HEK293 (cell line): ENCODE measurements at regions not wholly inside any gene's neighbourhood (a gene's known extent, or its start where the extent isn't known, plus 50 kb on each side); places are given as distances from the start of the nearest gene placed in this dataset.

Experiments
- CTCF ChIA-PET: fragments of 350-600 bp; formaldehyde crosslinking; extraction: SDS; loops from one replicate; lab custom pipeline; 2021; ENCODE audit warnings: antibody characterized with exemption; lab: Yijun Ruan, JAX
- POLR2A ChIA-PET: fragments of 300-600 bp; formaldehyde crosslinking; extraction: SDS; loops from one replicate; lab custom pipeline; 2020; ENCODE audit warnings: antibody characterized with exemption, inconsistent platforms; lab: Yijun Ruan, JAX
- H3K27ac ChIP-seq: fragments of 200-500 bp; sonication (Bioruptor generic); 2 replicates; pipeline ENCODE4 v1.5.1; 2014; ENCODE audit warnings: low read depth, low read length, control low read depth, inconsistent platforms; ENCODE audit errors: extremely low read depth
- H3K36me3 ChIP-seq, 2 experiments: fragments of 200-500 bp in 1 of 2; sonication (Bioruptor generic) in 1 of 2; 1 replicate in 1 of 2; 2 replicates in 1 of 2; pipeline ENCODE4 v1.5.1; 2014 to 2017; ENCODE audit warnings: inconsistent platforms in 2 of 2, low read length in 2 of 2; ENCODE audit not compliant: control insufficient read depth in 2 of 2, insufficient read depth in 1 of 2
- H3K4me1 ChIP-seq: fragments of 200-500 bp; sonication (Bioruptor generic); 2 replicates; pipeline ENCODE4 v1.5.1; 2014; ENCODE audit warnings: mild to moderate bottlenecking, low read length, inconsistent platforms; ENCODE audit not compliant: control insufficient read depth, insufficient read depth
- H3K4me3 ChIP-seq: 2 replicates; pipeline ENCODE4 v1.5.1; 2011; ENCODE audit warnings: low read depth, mild to moderate bottlenecking, control low read depth, low read length, moderate library complexity
- H3K9me3 ChIP-seq: fragments of 200-500 bp; sonication (Bioruptor generic); 2 replicates; pipeline ENCODE4 v1.5.1; 2014; ENCODE audit warnings: low read depth, low read length, inconsistent platforms; ENCODE audit not compliant: control insufficient read depth, insufficient read depth
- IKZF3 ChIP-seq: fragments of 450-650 bp; IDR thresholded peaks from 2 replicates; pipeline ENCODE4 v1.5.0; 2018; ENCODE audit warnings: missing biosample characterization, mild to moderate bottlenecking, missing genetic modification characterization, moderate library complexity
- OSR2 ChIP-seq: fragments of 450-650 bp; formaldehyde crosslinking; IDR thresholded peaks from 2 replicates; pipeline ENCODE4 v1.5.1; 2016; ENCODE audit warnings: missing biosample characterization, missing genetic modification characterization
- ZBTB6 ChIP-seq: fragments of 450-650 bp; formaldehyde crosslinking; IDR thresholded peaks from 2 replicates; pipeline ENCODE4 v1.5.1; 2017; ENCODE audit warnings: missing biosample characterization, missing genetic modification characterization
- ZNF23 ChIP-seq: fragments of 450-650 bp; formaldehyde crosslinking; IDR thresholded peaks from 2 replicates; pipeline ENCODE4 v1.5.1; 2016; ENCODE audit warnings: missing biosample characterization, missing genetic modification characterization, borderline replicate concordance
- ZNF24 ChIP-seq: fragments of 450-650 bp; formaldehyde crosslinking; IDR thresholded peaks from 2 replicates; pipeline ENCODE4 v1.5.1; 2016; ENCODE audit warnings: missing biosample characterization, missing genetic modification characterization
- ZNF266 ChIP-seq: fragments of 450-650 bp; formaldehyde crosslinking; IDR thresholded peaks from 2 replicates; pipeline ENCODE4 v1.5.1; 2016; ENCODE audit warnings: missing biosample characterization, missing genetic modification characterization, low read depth
- ZNF280D ChIP-seq: fragments of 450-650 bp; formaldehyde crosslinking; IDR thresholded peaks from 2 replicates; pipeline ENCODE4 v1.5.1; 2016; ENCODE audit warnings: missing biosample characterization, missing genetic modification characterization
- ZNF398 ChIP-seq: fragments of 450-650 bp; formaldehyde crosslinking; IDR thresholded peaks from 2 replicates; pipeline ENCODE4 v1.5.1; 2017; ENCODE audit warnings: missing biosample characterization, missing genetic modification characterization
- ZNF555 ChIP-seq: fragments of 450-650 bp; formaldehyde crosslinking; conservative IDR thresholded peaks from 2 replicates; pipeline ENCODE4 v1.5.1; 2017; ENCODE audit warnings: missing biosample characterization, mild to moderate bottlenecking, missing genetic modification characterization, inconsistent platforms
- ZNF654 ChIP-seq: fragments of 450-650 bp; formaldehyde crosslinking; IDR thresholded peaks from 2 replicates; pipeline ENCODE4 v1.5.1; 2016; ENCODE audit warnings: low read depth, missing biosample characterization, missing genetic modification characterization
- ZNF843 ChIP-seq: fragments of 450-650 bp; formaldehyde crosslinking; IDR thresholded peaks from 2 replicates; pipeline ENCODE4 v1.5.1; 2016; ENCODE audit warnings: missing biosample characterization, missing genetic modification characterization
- ZSCAN23 ChIP-seq: fragments of 450-650 bp; formaldehyde crosslinking; IDR thresholded peaks from 2 replicates; pipeline ENCODE4 v1.5.1; 2016; ENCODE audit warnings: missing biosample characterization, missing genetic modification characterization
- TF ChIP-seq, protein P1 (sequence below): sonication (generic); formaldehyde crosslinking; IDR thresholded peaks from 2 replicates; pipeline ENCODE4 v1.8.1; 2022; ENCODE audit warnings: mild to moderate bottlenecking, moderate library complexity, missing genetic modification reagents
- TF ChIP-seq, protein P2 (sequence below): fragments of 450-650 bp; formaldehyde crosslinking; conservative IDR thresholded peaks from 2 replicates; pipeline ENCODE4 v1.5.1; 2016; ENCODE audit warnings: low read depth, missing biosample characterization, missing genetic modification characterization

- TF ChIP-seq, protein P1, sequence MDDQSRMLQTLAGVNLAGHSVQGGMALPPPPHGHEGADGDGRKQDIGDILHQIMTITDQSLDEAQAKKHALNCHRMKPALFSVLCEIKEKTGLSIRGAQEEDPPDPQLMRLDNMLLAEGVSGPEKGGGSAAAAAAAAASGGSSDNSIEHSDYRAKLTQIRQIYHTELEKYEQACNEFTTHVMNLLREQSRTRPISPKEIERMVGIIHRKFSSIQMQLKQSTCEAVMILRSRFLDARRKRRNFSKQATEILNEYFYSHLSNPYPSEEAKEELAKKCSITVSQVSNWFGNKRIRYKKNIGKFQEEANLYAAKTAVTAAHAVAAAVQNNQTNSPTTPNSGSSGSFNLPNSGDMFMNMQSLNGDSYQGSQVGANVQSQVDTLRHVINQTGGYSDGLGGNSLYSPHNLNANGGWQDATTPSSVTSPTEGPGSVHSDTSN (CRISPR knock-in tag), result no peak
These were observed 271.2 kb upstream of the TENM3 start (continued) for GRCh38 chr4:181971973-181972372.

- H3K27ac ChIP-seq, result no peak overlapping the region
- CTCF ChIA-PET, result no interaction called here
These were observed 266.4 kb upstream of the TENM3 start for GRCh38 chr4:181976764-181977163.

More at GRCh38 chr4:181976764-181977163, 266.4 kb upstream of the TENM3 start:
- H3K4me3 ChIP-seq, result no peak overlapping the region
- no peak for TF ChIP-seq ZNF24 (tag by site-specific recombination)
- no peak for TF ChIP-seq ZNF654 (tag by site-specific recombination)
- no peak for TF ChIP-seq ZNF280D (tag by site-specific recombination)
- no peak for TF ChIP-seq ZNF266 (tag by site-specific recombination)
- no peak for TF ChIP-seq ZSCAN23
- TF ChIP-seq, protein P2, sequence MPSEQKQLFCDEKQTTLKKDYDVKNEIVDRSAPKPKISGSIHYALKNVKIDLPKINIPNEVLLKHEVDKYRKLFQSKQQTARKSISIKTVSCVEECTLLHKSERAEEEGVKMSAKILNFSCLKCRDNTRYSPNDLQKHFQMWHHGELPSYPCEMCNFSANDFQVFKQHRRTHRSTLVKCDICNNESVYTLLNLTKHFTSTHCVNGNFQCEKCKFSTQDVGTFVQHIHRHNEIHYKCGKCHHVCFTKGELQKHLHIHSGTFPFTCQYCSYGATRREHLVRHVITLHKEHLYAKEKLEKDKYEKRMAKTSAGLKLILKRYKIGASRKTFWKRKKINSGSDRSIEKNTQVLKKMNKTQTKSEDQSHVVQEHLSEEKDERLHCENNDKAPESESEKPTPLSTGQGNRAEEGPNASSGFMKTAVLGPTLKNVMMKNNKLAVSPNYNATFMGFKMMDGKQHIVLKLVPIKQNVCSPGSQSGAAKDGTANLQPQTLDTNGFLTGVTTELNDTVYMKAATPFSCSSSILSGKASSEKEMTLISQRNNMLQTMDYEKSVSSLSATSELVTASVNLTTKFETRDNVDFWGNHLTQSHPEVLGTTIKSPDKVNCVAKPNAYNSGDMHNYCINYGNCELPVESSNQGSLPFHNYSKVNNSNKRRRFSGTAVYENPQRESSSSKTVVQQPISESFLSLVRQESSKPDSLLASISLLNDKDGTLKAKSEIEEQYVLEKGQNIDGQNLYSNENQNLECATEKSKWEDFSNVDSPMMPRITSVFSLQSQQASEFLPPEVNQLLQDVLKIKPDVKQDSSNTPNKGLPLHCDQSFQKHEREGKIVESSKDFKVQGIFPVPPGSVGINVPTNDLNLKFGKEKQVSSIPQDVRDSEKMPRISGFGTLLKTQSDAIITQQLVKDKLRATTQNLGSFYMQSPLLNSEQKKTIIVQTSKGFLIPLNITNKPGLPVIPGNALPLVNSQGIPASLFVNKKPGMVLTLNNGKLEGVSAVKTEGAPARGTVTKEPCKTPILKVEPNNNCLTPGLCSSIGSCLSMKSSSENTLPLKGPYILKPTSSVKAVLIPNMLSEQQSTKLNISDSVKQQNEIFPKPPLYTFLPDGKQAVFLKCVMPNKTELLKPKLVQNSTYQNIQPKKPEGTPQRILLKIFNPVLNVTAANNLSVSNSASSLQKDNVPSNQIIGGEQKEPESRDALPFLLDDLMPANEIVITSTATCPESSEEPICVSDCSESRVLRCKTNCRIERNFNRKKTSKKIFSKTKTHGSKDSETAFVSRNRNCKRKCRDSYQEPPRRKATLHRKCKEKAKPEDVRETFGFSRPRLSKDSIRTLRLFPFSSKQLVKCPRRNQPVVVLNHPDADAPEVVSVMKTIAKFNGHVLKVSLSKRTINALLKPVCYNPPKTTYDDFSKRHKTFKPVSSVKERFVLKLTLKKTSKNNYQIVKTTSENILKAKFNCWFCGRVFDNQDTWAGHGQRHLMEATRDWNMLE (tag by site-specific recombination), result no peak
- no peak for TF ChIP-seq ZNF398 (tag by site-specific recombination)
- TF ChIP-seq ZNF23, result no peak
- no peak for TF ChIP-seq IKZF3
- no peak for TF ChIP-seq ZBTB6 (tag by site-specific recombination)
- no peak for TF ChIP-seq ZNF843
- TF ChIP-seq ZNF555 (tag by site-specific recombination), result no peak
- no peak for TF ChIP-seq OSR2 (tag by site-specific recombination)
- TF ChIP-seq, all 188 proteins: peak for 0
- POLR2A ChIA-PET, result no interaction called here
- H3K4me1 ChIP-seq, result no peaks in the 10 kb centered on the region
- H3K9me3 ChIP-seq, result no peaks in the 10 kb centered on the region
- H3K36me3 ChIP-seq, result no peaks in the 10 kb centered on the region
